Astrocyte (in vitro differentiated cells and primary cell): ENCODE measurements at regions not wholly inside any gene's neighbourhood (a gene's known extent, or its start where the extent isn't known, plus 50 kb on each side); places are given as distances from the start of the nearest gene placed in this dataset.

Source experiments
- DNase-seq: peaks from one replicate; pipeline ENCODE4 v3.0.0-alpha.2; 2010; ENCODE audit warnings: low read depth
- FAIRE-seq: peaks from 2 replicates; lab custom pipeline; 2011; peaks lifted over from hg19 to GRCh38; lab: Jason Lieb, UNC
- H2AFZ ChIP-seq: 2 replicates; pipeline ENCODE4 v1.6.0; 2012; ENCODE audit warnings: low read depth, low read length, inconsistent platforms
- H3K27ac ChIP-seq: 2 replicates; pipeline ENCODE4 v1.5.1; 2011; ENCODE audit warnings: low read depth, low read length, inconsistent platforms
- H3K27me3 ChIP-seq: 2 replicates; pipeline ENCODE4 v1.6.0; 2011; ENCODE audit warnings: low read length, inconsistent platforms; ENCODE audit not compliant: insufficient read depth
- H3K36me3 ChIP-seq: 2 replicates; pipeline ENCODE4 v1.5.1; 2011; ENCODE audit warnings: low read length, inconsistent platforms; ENCODE audit not compliant: insufficient read depth
- H3K4me1 ChIP-seq: 2 replicates; pipeline ENCODE4 v1.5.1; 2011; ENCODE audit warnings: low read length, inconsistent platforms; ENCODE audit not compliant: insufficient read depth
- H3K4me2 ChIP-seq: 2 replicates; pipeline ENCODE4 v1.6.0; 2012; ENCODE audit warnings: low read length, inconsistent platforms
- H3K4me3 ChIP-seq: 2 replicates; pipeline ENCODE4 v1.5.1; 2011; ENCODE audit warnings: low read depth, mild to moderate bottlenecking, low read length, inconsistent platforms; ENCODE audit not compliant: insufficient read depth
- H3K79me2 ChIP-seq: 2 replicates; pipeline ENCODE4 v1.6.0; 2012; ENCODE audit warnings: mild to moderate bottlenecking, low read length, inconsistent platforms; ENCODE audit not compliant: insufficient read depth
- H3K9ac ChIP-seq: 2 replicates; pipeline ENCODE4 v1.6.0; 2012; ENCODE audit warnings: mild to moderate bottlenecking, low read length, inconsistent platforms
- H3K9me3 ChIP-seq: 2 replicates; pipeline ENCODE4 v1.5.1; 2012; ENCODE audit warnings: low read depth, mild to moderate bottlenecking, low read length, inconsistent platforms; ENCODE audit not compliant: insufficient read depth
- H4K20me1 ChIP-seq: 2 replicates; pipeline ENCODE4 v1.6.0; 2012; ENCODE audit warnings: low read length, inconsistent platforms; ENCODE audit not compliant: insufficient read depth
- H3K27ac Mint-ChIP-seq: one replicate; pipeline ENCODE4 v1.8.0; 2021; ENCODE audit warnings: mild to moderate bottlenecking, mixed read lengths; ENCODE audit not compliant: unreplicated experiment
- H3K27me3 Mint-ChIP-seq: one replicate; pipeline ENCODE4 v1.8.0; 2021; ENCODE audit warnings: low read depth, mixed read lengths; ENCODE audit not compliant: unreplicated experiment
- H3K36me3 Mint-ChIP-seq: one replicate; pipeline ENCODE4 v1.8.0; 2021; ENCODE audit warnings: low read depth, mixed read lengths; ENCODE audit not compliant: unreplicated experiment
- H3K4me1 Mint-ChIP-seq: one replicate; pipeline ENCODE4 v1.8.0; 2021; ENCODE audit warnings: low read depth, mixed read lengths; ENCODE audit not compliant: unreplicated experiment
- H3K4me3 Mint-ChIP-seq: one replicate; pipeline ENCODE4 v1.8.0; 2021; ENCODE audit warnings: mild to moderate bottlenecking, moderate library complexity, mixed read lengths; ENCODE audit not compliant: unreplicated experiment
- H3K9me3 Mint-ChIP-seq: one replicate; pipeline ENCODE4 v1.8.0; 2021; ENCODE audit warnings: mild to moderate bottlenecking, mixed read lengths; ENCODE audit not compliant: unreplicated experiment
- EZH2 ChIP-seq: IDR thresholded peaks from 2 replicates; pipeline ENCODE4 v1.6.1; 2012; ENCODE audit warnings: mild to moderate bottlenecking, low read length, inconsistent platforms; ENCODE audit not compliant: insufficient read depth
- TF ChIP-seq, protein P1 (sequence below): IDR thresholded peaks from 2 replicates; pipeline ENCODE4 v1.5.1; 2011; ENCODE audit warnings: low read depth, mild to moderate bottlenecking, inconsistent platforms, low read length, moderate library complexity; ENCODE audit not compliant: insufficient read depth

DNA sequence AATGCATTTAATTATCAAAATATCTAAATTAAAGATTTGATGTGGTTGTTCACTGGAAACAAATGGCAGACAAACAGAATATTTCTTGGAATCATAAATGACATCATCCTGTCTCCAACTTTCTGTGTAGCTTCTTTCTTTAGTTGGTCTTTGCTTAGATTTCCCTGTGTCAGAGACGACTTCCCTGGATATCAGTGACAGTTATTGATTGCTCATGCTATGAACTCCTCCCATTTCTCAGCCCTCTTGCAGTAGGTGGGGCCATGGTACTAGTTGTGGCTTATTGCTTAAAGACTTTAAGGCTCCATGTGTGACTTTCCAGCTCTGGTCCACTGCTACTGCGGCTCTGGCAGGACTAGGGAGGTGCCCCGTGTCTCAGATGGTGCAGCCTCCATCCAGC lies 592.6 kb downstream of the MTRR start:
- DNase-seq: no peak
- Histone ChIP-seq H3K4me3 (no peak overlapping the region), H3K9me3 (no peaks in the 10 kb centered on the region), H3K4me2 (no peak overlapping the region), H3K9ac (no peak overlapping the region), H2AFZ (no peak overlapping the region), H3K79me2 (peaks cover 23% of the 10 kb centered on the region), H3K36me3 (no peaks in the 10 kb centered on the region), H4K20me1 (peaks cover 7% of the 10 kb centered on the region), H3K27ac (no peak overlapping the region), H3K27me3 (no peaks in the 10 kb centered on the region), H3K4me1 (no peaks in the 10 kb centered on the region)
- no peak for TF ChIP-seq EZH2
- TF ChIP-seq, protein P1, sequence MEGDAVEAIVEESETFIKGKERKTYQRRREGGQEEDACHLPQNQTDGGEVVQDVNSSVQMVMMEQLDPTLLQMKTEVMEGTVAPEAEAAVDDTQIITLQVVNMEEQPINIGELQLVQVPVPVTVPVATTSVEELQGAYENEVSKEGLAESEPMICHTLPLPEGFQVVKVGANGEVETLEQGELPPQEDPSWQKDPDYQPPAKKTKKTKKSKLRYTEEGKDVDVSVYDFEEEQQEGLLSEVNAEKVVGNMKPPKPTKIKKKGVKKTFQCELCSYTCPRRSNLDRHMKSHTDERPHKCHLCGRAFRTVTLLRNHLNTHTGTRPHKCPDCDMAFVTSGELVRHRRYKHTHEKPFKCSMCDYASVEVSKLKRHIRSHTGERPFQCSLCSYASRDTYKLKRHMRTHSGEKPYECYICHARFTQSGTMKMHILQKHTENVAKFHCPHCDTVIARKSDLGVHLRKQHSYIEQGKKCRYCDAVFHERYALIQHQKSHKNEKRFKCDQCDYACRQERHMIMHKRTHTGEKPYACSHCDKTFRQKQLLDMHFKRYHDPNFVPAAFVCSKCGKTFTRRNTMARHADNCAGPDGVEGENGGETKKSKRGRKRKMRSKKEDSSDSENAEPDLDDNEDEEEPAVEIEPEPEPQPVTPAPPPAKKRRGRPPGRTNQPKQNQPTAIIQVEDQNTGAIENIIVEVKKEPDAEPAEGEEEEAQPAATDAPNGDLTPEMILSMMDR: no peak
- peaks cover 2% of the 10 kb centered on the region for H3K27me3 Mint-ChIP-seq
- no peaks in the 10 kb centered on the region for H3K36me3 Mint-ChIP-seq
- H3K9me3 Mint-ChIP-seq: peaks cover 2% of the 10 kb centered on the region
- H3K4me1 Mint-ChIP-seq: no peaks in the 10 kb centered on the region
- no peak overlapping the region for H3K4me3 Mint-ChIP-seq
- no peak overlapping the region for H3K27ac Mint-ChIP-seq
- no peak for FAIRE-seq

DNA sequence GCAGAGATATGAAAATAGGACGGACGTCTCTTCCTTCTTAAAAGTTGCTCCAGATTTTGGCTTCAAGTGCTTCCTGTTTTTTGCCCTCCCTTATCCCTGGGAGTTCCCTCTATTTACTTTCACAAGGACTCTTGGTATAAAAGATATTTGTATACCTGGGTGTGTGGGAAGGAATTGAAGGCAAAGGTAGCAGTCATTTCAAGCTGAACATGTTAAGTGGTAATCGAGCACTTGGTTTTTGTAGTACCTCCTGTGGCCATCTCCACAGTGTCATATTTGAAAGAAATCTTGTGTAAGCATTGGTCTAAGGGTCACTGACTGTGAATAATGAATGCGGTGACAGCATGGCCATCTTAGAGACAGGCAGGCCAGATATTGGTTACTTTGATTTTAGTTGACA lies 593.6 kb downstream of the MTRR start:
- no peak overlapping the region for H3K4me3 ChIP-seq
- H3K4me2 ChIP-seq: no peak overlapping the region
- H3K27ac ChIP-seq: no peak overlapping the region
- no peaks in the 10 kb centered on the region for H3K36me3 Mint-ChIP-seq
- H3K9me3 ChIP-seq: no peaks in the 10 kb centered on the region
- H3K79me2 ChIP-seq: peaks cover 22% of the 10 kb centered on the region
- peaks cover 2% of the 10 kb centered on the region for H3K9me3 Mint-ChIP-seq
- H3K4me1 ChIP-seq: no peaks in the 10 kb centered on the region
- FAIRE-seq (no peak), DNase-seq (no peak)
- no peaks in the 10 kb centered on the region for H3K4me1 Mint-ChIP-seq
- H2AFZ ChIP-seq: no peak overlapping the region
- no peak overlapping the region for H3K9ac ChIP-seq
- peaks cover 2% of the 10 kb centered on the region for H3K27me3 Mint-ChIP-seq
- H3K27me3 ChIP-seq: no peaks in the 10 kb centered on the region
- no peak overlapping the region for H3K4me3 Mint-ChIP-seq
- no peaks in the 10 kb centered on the region for H3K36me3 ChIP-seq
- H4K20me1 ChIP-seq: peaks cover 7% of the 10 kb centered on the region
- no peak overlapping the region for H3K27ac Mint-ChIP-seq
- TF ChIP-seq EZH2: no peak
- TF ChIP-seq, protein P1: no peak

DNA sequence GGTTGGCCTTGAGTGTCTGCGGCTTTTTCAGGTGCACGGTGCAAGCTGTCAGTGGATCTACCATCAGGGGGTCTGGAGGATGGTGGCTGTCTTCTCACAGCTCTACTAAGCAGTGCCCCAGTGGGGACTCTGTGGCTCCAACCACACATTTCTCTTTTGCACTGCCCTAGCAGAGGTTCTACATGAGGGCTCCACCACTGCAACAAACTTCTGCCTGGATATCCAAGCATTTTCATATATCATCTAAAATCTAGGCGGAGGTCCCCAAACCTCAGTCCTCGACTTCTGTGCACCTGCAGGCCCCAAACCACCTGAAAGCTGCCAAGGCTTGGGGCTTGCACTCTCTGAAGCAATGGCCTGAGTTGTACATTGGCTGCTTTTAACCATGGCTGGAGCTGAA lies 601.5 kb downstream of the MTRR start:
- Mint-ChIP-seq H3K4me1 (no peaks in the 10 kb centered on the region), H3K4me3 (no peak overlapping the region), H3K9me3 (peaks cover 9% of the 10 kb centered on the region), H3K27me3 (no peaks in the 10 kb centered on the region), H3K27ac (no peak overlapping the region), H3K36me3 (peaks cover 3% of the 10 kb centered on the region)
- no peaks in the 10 kb centered on the region for H3K36me3 ChIP-seq
- no peaks in the 10 kb centered on the region for H3K79me2 ChIP-seq
- DNase-seq (no peak), FAIRE-seq (no peak)
- H2AFZ ChIP-seq: no peak overlapping the region
- H3K9ac ChIP-seq: no peak overlapping the region
- no peak overlapping the region for H3K27ac ChIP-seq
- no peak overlapping the region for H3K4me2 ChIP-seq
- peaks cover 11% of the 10 kb centered on the region for H3K9me3 ChIP-seq
- no peak for TF ChIP-seq EZH2
- TF ChIP-seq, protein P1: no peak
- H3K4me1 ChIP-seq: no peaks in the 10 kb centered on the region
- H3K27me3 ChIP-seq: no peaks in the 10 kb centered on the region
- H4K20me1 ChIP-seq: no peaks in the 10 kb centered on the region
- H3K4me3 ChIP-seq: no peak overlapping the region
